Thyroid gland (tissue), 4 donors: ENCODE measurements at regions not wholly inside any gene's neighbourhood (a gene's known extent, or its start where the extent isn't known, plus 50 kb on each side); places are given as distances from the start of the nearest gene placed in this dataset.

Source experiments
- DNase-seq, 2 donors: peaks; one replicate each; pipeline ENCODE4 v3.0.0-alpha.2; 2019
- H3K27ac ChIP-seq, 3 donors: fragments of 200-600 bp; sonication (generic); 1 replicate in 2 of 3; 2 replicates in 1 of 3; pipeline ENCODE4 v1.5.1; 2016 to 2019; ENCODE audit warnings: mild to moderate bottlenecking in 1 of 3, moderate library complexity in 1 of 3
- H3K27me3 ChIP-seq: fragments of 200-600 bp; sonication (generic); one replicate; pipeline ENCODE4 v1.5.1; 2019
- H3K36me3 ChIP-seq, 2 donors: fragments of 200-600 bp; sonication (generic); one replicate each; pipeline ENCODE4 v1.5.1; 2016 to 2019
- H3K4me1 ChIP-seq, 2 donors: fragments of 200-600 bp; sonication (generic); one replicate each; pipeline ENCODE4 v1.5.1; 2017 to 2019
- H3K4me3 ChIP-seq, 3 donors: fragments of 200-600 bp; sonication (generic); replicated peaks in 1 of 3; 1 replicate in 2 of 3; 2 replicates in 1 of 3; pipeline ENCODE4 v1.5.1; 2016; ENCODE audit warnings: mild to moderate bottlenecking in 1 of 3
- H3K9me3 ChIP-seq: fragments of 200-600 bp; sonication (generic); one replicate; pipeline ENCODE4 v1.5.1; 2017
- CTCF ChIP-seq, 6 experiments: fragments of 200-600 bp in 3 of 6; fragments of 450-650 bp in 3 of 6; sonication (generic) in 3 of 6; IDR thresholded peaks; one replicate each; pipeline ENCODE4 v1.5.1; 2016 to 2019; ENCODE audit warnings: antibody characterized with exemption in 6 of 6, mild to moderate bottlenecking in 2 of 6, inconsistent platforms in 1 of 6, moderate library complexity in 1 of 6
- POLR2A ChIP-seq, 2 donors: fragments of 450-650 bp; IDR thresholded peaks; one replicate each; pipeline ENCODE4 v1.6.1; 2017; ENCODE audit warnings: antibody characterized with exemption in 2 of 2, mild to moderate bottlenecking in 2 of 2, moderate library complexity in 1 of 2
- WGBS, 2 donors: methylation state at CpG; one replicate each; pipeline ENCODE4 v1.1.5; 2017; 5-methylcytosine and 5-hydroxymethylcytosine counted together
- intact Hi-C: fragments of 100-400 bp; cut with DNase I; formaldehyde crosslinking; loops from one replicate; pipeline ENCODE4 v1.15.1; 2023

- peak; percentile 48 to 58 for DNase-seq
- no peaks in the 10 kb centered on the region for H3K9me3 ChIP-seq
These were observed 56.2 kb upstream of the RIPOR2 start for GRCh38 chr6:24991810-24992467.

GRCh38 chr6:24994812-24995211 is 59.1 kb upstream of the RIPOR2 start:
- H3K9me3 ChIP-seq: no peaks in the 10 kb centered on the region
- H3K4me3 ChIP-seq: no peak overlapping the region
- 100% methylated on average over 1 of the region's 1 CpG for WGBS, 2 donors
- intact Hi-C loops: loop anchor here (10.0 kb wide), 1 partner anchor 140 kb away; no protein-coding TSS in a partner anchor
- no peaks in the 10 kb centered on the region for H3K4me1 ChIP-seq
- DNase-seq: no peak
- H3K36me3 ChIP-seq: no peaks in the 10 kb centered on the region
- no peaks in the 10 kb centered on the region for H3K27me3 ChIP-seq
- H3K27ac ChIP-seq: no peak overlapping the region
- no peak for TF ChIP-seq POLR2A (IDR thresholded peaks at IDR 0.05)
- no peak for TF ChIP-seq CTCF (IDR thresholded peaks at IDR 0.05)

More at GRCh38 chr6:24991810-24992467, 56.2 kb upstream of the RIPOR2 start:
- TF ChIP-seq CTCF (IDR thresholded peaks at IDR 0.05): peak; percentile 39 to 89 (median 70)
- no peak for TF ChIP-seq POLR2A (IDR thresholded peaks at IDR 0.05)
- WGBS, 2 donors: 79 to 80% methylated on average over 5 of the region's 5 CpGs
- Histone ChIP-seq H3K36me3 (no peaks in the 10 kb centered on the region), H3K27ac (no peak overlapping the region), H3K27me3 (no peaks in the 10 kb centered on the region), H3K4me3 (no peak overlapping the region), H3K4me1 (no peaks in the 10 kb centered on the region)
- intact Hi-C loops: loop anchor here (10.0 kb wide), 1 partner anchor 137 kb away; no protein-coding TSS in a partner anchor

- Histone ChIP-seq H3K9me3 (no peaks in the 10 kb centered on the region), H3K4me1 (no peaks in the 10 kb centered on the region), H3K4me3 (no peak overlapping the region), H3K27me3 (no peaks in the 10 kb centered on the region), H3K36me3 (no peaks in the 10 kb centered on the region), H3K27ac (no peak overlapping the region)
- no peak for DNase-seq
- 75 to 94% methylated on average over 4 of the region's 4 CpGs for WGBS, 2 donors
- intact Hi-C loops: loop anchor here (10.0 kb wide), 1 partner anchor 140 kb away; no protein-coding TSS in a partner anchor
- no peak for TF ChIP-seq POLR2A (IDR thresholded peaks at IDR 0.05)
These were observed 59.5 kb upstream of the RIPOR2 start for GRCh38 chr6:24995270-24995669.

- H3K27me3 ChIP-seq: no peaks in the 10 kb centered on the region
- no peak for DNase-seq
- H3K4me1 ChIP-seq: no peaks in the 10 kb centered on the region
- 78 to 84% methylated on average over 5 of the region's 5 CpGs for WGBS, 2 donors
- no peak for TF ChIP-seq POLR2A (IDR thresholded peaks at IDR 0.05)
- no peak for TF ChIP-seq CTCF (IDR thresholded peaks at IDR 0.05)
- no peak overlapping the region for H3K27ac ChIP-seq
- intact Hi-C loops: loop anchor here (10.0 kb wide), 1 partner anchor 142 kb away; no protein-coding TSS in a partner anchor
- no peak overlapping the region for H3K4me3 ChIP-seq
- no peaks in the 10 kb centered on the region for H3K9me3 ChIP-seq
- H3K36me3 ChIP-seq: no peaks in the 10 kb centered on the region
These were observed 60.6 kb upstream of the RIPOR2 start for GRCh38 chr6:24996269-24996836.

GRCh38 chr6:24997231-24997630 is 61.5 kb upstream of the RIPOR2 start:
- H3K27me3 ChIP-seq: no peaks in the 10 kb centered on the region
- intact Hi-C loops: loop anchor here (10.0 kb wide), 1 partner anchor 142 kb away; no protein-coding TSS in a partner anchor
- no peak for TF ChIP-seq POLR2A (IDR thresholded peaks at IDR 0.05)
- no peak for TF ChIP-seq CTCF (IDR thresholded peaks at IDR 0.05)

More at GRCh38 chr6:24997231-24997630, 61.5 kb upstream of the RIPOR2 start:
- no peak for DNase-seq
- Histone ChIP-seq H3K27ac (no peak overlapping the region), H3K4me3 (no peak overlapping the region), H3K36me3 (no peaks in the 10 kb centered on the region), H3K4me1 (peaks cover 0 to 4% of the 10 kb centered on the region in 2 donors), H3K9me3 (no peaks in the 10 kb centered on the region)
- 96 to 100% methylated on average over 1 of the region's 1 CpG for WGBS, 2 donors
